PFSK-1 (cell line): ENCODE measurements at regions not wholly inside any gene's neighbourhood (a gene's known extent, or its start where the extent isn't known, plus 50 kb on each side); places are given as distances from the start of the nearest gene placed in this dataset.

ENCODE experiments used
- POLR2AphosphoS5 ChIP-seq: IDR thresholded peaks from 2 replicates; pipeline ENCODE4 v1.6.1; 2012; ENCODE audit warnings: low read depth, mild to moderate bottlenecking, control low read depth, low read length, moderate library complexity
- REST ChIP-seq, 2 experiments: IDR thresholded peaks; 2 replicates each; pipeline versions ENCODE4 v1.6.1 to v1.8.0; 2011 to 2012; ENCODE audit warnings: low read depth in 2 of 2, low read length in 2 of 2, control low read depth in 1 of 2, inconsistent platforms in 1 of 2, mild to moderate bottlenecking in 1 of 2, moderate library complexity in 1 of 2; ENCODE audit not compliant: insufficient read depth in 1 of 2
- SIN3A ChIP-seq: IDR thresholded peaks from 2 replicates; pipeline ENCODE4 v1.6.1; 2012; ENCODE audit warnings: mild to moderate bottlenecking, low read length, moderate library complexity, borderline replicate concordance; ENCODE audit not compliant: insufficient read depth
- TAF1 ChIP-seq: IDR thresholded peaks from 2 replicates; pipeline ENCODE4 v1.6.1; 2012; ENCODE audit warnings: low read length, control low read depth, borderline replicate concordance; ENCODE audit not compliant: insufficient read depth

- TF ChIP-seq POLR2AphosphoS5 (no peak), SIN3A (no peak), TAF1 (no peak), REST (IDR thresholded peaks at IDR 0.05; ENCODE audit: insufficient read depth in 1 of 2, low read depth in 2 of 2, low read length in 2 of 2) (no peak)
These were observed 130.2 kb downstream of the TMA16 start for GRCh38 chr4:163624727-163625126.
